Ovary (tissue), 1 donor: ENCODE measurements at regions not wholly inside any gene's neighbourhood (a gene's known extent, or its start where the extent isn't known, plus 50 kb on each side); places are given as distances from the start of the nearest gene placed in this dataset. TPM values are rescaled to one million over a fixed set of nuclear protein-coding genes. Genes with fewer than 3 reads are reported as not detected.

Experiments used
- small RNA-seq: library from RNA; depleted of rRNA; stranded (forward); fragments of <200 nt; gene quantifications from one replicate; pipeline ENCODE3, GENCODE V24; 2016

Small RNAs in the stretch of these regions (small RNA-seq; reads per million reads assigned to genes)
- gene AL133173.2 = not detected
